Right lobe of liver (tissue), 4 donors: ENCODE measurements at regions not wholly inside any gene's neighbourhood (a gene's known extent, or its start where the extent isn't known, plus 50 kb on each side); places are given as distances from the start of the nearest gene placed in this dataset.
A peak's percentile ranks its signal among the peaks of the same experiment; 100 is the strongest.

ENCODE experiments used
- CTCF ChIP-seq, 4 donors: fragments of 200-600 bp in 3 of 4; fragments of 450-650 bp in 1 of 4; IDR thresholded peaks; one replicate each; pipeline versions ENCODE4 v1.5.1 to v1.8.0; 2016 to 2022; ENCODE audit warnings: antibody characterized with exemption in 4 of 4, mild to moderate bottlenecking in 2 of 4
- POLR2A ChIP-seq: fragments of 450-650 bp; IDR thresholded peaks from one replicate; pipeline ENCODE4 v1.6.1; 2017; ENCODE audit warnings: antibody characterized with exemption, mild to moderate bottlenecking
- donor health status: DM: no; HTN: no; CAD: no.
- donor health status: DM: no; HTN: no; CAD: no.
- donor health status: DM: no; HTN: yes; CAD: no.

- TF ChIP-seq CTCF (IDR thresholded peaks at IDR 0.05) = peak in 3 of 4 donors; percentile 8 to 22 (median 17)
- TF ChIP-seq POLR2A = no peak
Observed at GRCh38 chr14:43503508-43503907, 1003.6 kb downstream of the FSCB start.
